GM19240 (cell line): ENCODE measurements at regions not wholly inside any gene's neighbourhood (a gene's known extent, or its start where the extent isn't known, plus 50 kb on each side); places are given as distances from the start of the nearest gene placed in this dataset.
"Not testable (repeated sequence)": the region's sequence is repeated elsewhere in the genome, so short reads cannot be mapped to it uniquely, and the experiment has no call there.

Source experiments
- DNase-seq: peaks from one replicate; pipeline ENCODE4 v3.0.0; 2011; ENCODE audit warnings: low spot score; ENCODE audit not compliant: insufficient read length

DNA sequence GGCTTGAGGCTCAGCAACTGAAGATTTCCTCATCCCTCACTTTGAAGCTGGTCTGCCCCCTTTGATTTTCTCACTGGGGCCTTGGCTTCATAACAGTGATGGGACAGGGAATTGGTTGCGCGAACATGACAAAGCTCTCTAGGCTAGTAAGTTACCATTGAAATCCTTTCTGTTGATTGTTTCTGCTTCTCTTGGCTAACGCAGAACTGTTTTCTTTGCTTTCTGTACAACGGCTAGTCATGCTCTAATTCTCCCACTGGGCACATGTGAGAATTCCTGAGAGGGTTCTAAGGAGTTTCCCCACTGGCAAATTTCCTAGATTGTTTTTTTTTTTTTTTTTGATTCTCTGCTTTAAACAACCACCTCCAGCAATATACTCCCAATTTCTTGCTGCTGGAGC, 738.6 kb downstream of the PCDH7 start:
- no peak for DNase-seq

DNA sequence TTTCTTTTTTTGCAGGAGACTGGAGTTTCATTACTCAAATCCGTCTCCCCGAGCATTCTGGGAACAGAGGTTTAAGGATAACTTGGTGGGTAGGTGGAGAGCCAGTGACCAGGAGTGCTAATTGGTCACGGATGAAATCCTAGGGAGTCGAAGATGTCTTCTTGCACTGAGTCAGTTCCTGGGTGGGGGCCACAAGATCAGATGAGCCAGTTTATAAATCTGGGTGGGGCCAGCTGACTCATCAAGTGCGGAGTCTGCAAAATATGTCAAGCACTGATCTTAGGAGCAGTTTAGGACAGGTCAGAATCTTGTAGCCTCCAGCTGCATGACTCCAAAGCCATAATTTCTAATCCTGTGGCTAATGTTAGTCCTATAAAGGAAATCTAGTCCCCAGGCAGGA, 741.3 kb downstream of the PCDH7 start:
- DNase-seq = no peak

DNA sequence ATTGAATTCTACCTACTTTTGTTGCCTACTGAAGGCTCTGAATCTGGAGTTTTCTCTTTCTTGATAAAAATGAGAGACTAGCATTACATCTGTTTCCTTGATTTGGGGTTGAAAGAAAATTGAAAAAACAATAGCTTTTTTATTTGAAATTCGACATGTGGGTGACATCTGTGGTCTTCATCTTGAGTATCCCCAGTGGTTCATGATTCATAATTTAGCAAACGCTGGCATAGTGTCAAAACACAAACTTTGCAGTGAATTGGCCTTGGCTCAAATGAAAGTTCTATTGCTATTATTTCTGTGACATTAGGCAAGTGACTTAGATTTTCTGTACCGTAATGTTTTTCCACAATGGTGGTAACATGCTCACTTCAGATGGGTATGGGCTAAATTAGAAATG, 747.6 kb downstream of the PCDH7 start:
- no peak for DNase-seq

DNA sequence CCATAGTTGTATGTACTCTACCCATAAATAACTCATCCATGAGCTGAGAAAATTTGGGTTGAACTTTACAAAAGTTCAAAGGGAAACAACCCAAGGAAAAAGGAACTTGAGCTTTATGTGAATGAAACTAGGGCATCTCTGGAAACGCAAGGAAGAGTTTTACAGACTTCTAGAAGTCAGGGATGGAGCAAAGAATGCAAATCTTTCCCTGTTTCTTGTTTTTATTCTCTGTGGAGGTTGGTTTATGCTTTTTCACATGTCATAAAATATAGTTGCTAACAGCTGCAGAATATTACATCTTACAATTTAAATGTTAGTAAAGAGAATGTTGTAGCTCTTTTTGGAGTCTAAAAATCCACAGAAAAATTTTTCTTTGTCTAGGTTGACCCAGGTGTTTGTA, 754.1 kb downstream of the PCDH7 start:
- no peak for DNase-seq

DNA sequence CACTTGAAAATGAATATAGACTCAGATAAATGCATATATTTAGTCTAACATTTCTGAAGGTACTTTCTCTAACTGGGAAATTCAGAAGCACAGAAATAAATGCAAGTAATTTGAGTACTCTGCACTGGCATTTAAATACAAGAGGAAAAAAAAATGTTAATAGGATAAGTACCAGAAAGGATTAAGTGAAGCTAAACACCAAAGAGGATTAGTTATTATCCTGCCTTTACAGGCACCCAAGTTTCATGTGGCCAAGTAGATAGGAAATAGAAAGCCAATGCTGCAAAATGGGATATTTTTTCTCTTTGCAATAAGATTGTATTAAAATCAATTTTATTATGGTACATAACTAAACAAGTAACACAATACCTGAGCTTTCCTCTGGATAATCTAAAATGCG, 762.5 kb downstream of the PCDH7 start:
- no peak for DNase-seq

DNA sequence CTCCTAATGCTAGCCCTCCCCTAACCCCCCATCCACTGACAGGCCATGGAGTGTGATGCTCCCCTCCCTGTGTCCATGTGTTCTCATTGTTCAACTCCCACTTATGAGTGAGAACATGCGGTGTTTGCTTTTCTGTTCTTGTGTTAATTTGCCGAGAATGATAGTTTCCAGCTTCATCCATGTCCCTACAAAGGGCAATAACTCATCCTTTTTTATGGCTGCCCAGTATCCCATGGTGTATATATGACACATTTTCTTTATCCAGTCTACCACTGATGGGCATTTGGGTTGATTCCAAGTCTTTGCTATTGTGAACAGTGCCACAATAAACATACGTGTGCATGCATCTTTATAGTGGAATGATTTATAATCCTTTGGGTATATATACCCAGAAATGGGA, 779.0 kb downstream of the PCDH7 start:
- DNase-seq = not testable (repeated sequence)

DNA sequence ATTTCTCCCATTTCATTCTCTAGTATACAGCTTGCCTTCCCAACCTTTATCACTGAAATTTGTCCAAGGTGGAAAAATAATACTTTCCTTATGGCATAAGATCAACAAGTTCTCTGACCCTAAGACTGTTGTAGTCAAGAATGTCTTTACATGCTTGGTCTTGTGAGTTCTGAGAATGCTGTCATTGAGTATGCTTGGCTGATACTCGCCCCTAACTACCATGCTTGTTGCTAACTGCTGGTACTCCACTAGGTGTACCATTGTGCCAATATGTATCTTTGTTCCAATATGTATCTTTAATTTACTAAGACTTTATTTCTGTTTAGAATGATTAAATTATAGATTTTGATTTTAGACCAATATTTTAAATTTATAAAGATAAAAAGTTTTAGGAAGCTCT, 796.4 kb downstream of the PCDH7 start:
- DNase-seq = no peak

DNA sequence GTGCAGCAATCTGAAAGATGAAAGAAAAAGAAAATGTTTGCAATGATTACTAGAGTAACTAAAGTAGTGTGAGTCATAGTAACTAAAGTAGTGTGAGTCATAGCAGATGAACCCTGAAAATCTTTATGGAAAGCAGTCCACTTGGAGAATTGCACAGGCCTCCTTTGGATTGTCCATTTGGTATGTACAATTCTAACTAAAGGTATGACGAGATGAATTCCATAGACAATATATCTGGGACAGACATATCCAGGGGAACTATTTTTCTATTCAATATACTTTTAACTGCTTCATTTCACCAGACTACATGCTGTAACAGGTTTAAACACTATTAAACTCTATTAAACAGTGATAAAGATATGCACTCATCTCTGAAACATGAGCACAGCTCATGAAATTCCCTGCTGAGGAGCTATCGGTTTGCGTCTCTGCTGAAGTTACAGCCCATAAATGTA, 798.7 kb downstream of the PCDH7 start:
- DNase-seq = no peak

DNA sequence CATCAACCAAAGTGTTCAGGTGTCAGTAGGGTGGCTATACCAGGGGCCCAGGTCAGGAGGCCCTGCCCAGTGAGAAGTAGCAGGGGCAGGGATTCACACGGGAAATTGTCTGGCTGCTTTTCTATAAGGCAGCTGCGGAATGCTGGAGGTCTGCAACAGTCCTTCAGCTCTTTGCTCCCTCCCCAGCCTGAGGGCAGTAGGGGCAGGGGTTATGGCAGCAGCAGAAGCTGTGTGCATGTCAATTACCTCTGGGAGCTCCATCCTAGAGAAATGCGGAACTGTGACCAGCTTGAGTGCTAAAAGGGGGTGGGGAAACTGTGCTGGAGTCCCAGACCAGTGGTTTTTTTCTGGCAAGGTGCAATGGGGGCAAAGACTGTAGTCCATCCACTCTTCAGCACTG, 810.4 kb downstream of the PCDH7 start:
- no peak for DNase-seq

DNA sequence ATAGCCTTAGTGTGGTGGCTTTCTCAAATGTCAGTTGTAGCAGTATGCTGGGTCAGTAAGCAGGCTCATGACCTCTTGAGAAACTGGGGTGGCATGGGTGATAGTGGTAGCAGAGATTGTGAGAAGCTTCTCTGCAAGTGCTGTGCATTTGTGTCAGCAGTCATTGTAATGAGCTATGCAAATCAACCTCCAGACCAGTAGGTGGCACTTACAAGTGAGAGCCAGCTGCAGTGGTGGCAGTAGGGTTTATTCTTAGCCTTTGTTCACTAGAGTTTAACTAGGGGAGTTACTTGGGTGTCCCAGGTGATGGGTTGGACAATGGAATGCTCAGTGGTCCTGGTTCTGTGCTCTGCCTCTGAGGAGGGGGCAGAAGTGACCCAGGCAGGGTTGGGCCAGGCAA, 818.7 kb downstream of the PCDH7 start:
- DNase-seq = no peak

DNA sequence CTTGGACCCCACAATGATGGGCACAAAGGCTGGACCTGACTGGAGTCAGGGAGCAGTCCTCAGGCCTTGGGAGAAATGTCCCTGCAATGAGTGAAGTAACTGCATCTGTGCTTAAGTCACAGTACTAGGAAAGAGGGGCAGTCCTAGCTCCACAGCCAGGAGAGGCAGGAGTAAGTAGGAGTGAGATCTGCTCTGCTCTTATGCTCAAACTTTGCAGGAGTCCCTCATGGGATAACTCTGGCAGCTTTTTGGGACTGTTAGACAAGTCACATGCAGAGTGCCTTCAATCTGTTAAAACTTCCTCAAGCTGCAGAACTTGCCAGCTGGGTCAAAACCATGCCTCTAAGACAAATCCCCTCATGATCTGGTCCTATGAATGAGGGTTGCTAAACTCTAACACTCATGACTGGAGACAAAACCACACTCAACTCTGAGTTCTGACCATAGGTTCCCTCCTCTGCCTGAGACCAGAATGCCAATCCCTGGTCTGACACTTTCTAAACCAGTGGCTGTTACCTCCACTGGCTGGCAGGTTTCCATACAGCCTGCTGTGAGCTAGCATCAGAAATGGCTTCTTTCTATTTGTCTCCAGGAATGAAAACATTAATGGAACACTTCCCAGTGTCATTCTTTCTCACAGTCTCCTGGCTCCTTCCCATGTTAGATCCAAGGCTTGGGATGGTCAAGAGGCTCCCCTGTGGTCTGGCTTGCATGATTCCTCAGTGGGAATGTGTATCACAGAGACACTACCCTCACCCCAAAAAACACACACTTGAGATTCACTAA, 819.3 kb downstream of the PCDH7 start:
- DNase-seq = no peak

DNA sequence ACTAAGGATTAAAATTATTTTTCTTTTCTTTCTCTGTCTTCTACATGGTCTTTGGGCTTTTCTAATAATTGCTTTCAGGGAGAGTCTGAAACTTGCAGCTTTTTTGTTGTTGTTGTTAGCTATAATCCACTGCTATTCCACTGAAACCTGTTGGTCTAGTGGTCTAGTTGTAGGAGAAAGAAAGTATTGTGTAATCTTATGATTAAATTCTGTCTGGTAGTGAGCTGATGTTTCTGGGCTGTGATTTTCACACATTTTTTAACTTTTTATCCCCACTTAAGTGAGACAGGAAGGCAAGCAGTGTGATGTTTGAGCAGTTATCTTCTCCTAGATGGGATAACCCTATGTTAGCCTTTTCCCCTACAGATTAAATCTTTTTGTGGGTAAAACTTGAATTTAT, 825.2 kb downstream of the PCDH7 start:
- DNase-seq = no peak

DNA sequence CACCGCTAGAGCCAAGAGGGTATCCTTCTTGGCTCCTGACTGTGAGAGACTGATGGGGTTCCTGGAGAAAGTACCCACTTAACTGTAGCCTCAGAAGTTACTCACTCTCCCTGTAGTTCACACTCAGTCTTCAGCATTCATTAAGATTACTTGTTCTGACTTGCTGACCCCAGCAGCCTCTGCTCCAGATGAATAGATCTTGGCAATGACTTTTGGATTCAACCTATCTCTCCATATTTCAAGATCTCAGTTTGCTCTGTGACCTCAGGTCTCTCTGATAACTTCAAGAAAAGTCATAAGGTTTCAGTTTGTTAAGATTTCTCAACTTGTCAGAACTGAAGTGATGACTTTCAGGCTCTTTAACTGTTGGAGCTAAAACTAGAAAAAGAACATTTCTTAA, 825.6 kb downstream of the PCDH7 start:
- DNase-seq = no peak

DNA sequence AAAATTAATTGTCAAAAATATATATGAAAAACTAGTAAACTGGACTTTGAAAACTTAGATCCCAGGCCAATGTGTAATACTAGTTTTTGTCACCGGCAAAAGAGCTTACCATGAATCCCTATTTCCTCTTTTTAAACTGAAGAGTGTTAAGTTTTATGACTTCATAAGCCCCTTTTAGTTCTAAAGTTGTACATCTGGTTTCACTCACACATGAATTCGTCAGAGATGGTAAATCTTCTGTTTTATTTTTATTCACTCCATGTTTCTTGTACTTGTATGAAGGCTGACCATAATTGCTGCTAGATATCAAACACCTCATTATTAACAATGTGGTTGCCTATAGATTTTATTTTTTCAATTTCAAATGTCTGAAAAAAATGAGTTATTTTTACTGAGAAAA, 827.9 kb downstream of the PCDH7 start:
- DNase-seq = no peak

DNA sequence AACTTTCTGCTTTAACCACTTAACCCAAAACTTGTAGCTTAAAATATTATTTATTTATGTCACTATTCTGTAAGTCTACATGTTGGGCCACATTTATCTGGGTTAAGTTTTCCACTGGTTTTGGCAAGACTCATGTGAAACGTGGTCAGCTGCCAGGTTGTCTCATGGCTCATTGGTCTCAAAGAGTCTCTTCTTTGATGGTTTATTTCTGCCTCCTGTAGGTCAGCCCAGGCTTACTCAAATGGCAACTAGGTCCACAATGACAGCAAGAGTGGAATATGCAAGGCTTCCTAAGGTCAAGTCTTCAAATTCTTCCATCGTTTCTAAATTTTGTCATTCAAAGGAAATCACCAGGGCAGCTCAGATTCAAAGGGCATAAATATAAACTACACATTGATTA, 828.7 kb downstream of the PCDH7 start:
- no peak for DNase-seq

DNA sequence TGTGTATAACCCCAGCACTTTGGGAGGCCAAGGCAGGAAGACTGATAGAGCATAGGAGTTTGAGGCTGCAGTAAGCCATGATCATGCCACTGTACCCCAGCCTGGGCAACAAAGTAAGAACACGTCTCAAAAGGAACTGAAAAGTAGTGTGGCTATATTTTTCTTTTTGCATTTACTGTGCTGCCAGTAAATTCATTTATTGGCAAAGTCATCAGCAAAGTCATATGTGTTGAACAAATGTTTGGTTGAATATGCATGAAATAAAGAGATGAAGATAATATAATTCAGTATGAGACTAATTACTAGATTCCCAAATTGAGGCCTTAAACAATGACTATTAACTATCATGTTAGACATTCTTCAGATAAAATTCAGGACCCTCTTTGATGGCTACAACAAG, 829.1 kb downstream of the PCDH7 start:
- no peak for DNase-seq

DNA sequence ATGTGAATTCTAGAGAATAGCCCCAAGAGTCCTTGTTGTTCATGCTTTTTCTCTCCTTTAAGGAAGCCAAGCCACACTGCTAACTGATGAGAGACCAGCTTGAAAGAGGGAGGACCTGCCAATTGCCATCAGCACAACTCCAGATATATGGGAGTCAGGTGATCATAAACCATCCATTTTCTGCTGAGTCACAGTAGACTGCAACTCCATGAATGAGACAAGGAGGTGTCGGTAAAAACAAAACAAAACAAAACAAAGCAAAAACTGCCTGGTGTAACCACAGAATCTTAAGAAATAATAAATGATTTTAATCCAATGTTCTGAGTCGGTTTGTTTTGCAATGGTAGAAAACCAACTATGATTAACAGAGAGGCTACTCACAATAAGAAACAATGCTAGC, 837.3 kb downstream of the PCDH7 start:
- DNase-seq = no peak

DNA sequence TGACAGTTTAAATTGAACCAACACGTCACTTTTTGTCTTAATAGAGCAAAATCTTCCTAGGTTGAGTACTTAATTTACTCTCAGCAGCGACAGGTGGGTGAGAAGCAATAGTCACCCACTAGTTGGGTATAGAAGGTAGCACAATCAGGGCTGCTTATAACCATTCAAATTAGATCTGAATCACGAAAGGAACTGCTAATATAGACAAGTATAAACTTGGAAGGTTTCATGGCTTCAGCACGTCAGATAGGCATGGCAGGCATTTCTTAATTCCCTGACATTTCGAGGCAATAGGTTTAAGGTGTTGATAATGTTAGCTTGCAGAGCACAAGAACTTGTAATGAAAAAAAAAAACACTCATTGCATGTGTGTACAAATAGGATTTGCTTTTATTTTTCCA, 853.4 kb downstream of the PCDH7 start:
- no peak for DNase-seq

DNA sequence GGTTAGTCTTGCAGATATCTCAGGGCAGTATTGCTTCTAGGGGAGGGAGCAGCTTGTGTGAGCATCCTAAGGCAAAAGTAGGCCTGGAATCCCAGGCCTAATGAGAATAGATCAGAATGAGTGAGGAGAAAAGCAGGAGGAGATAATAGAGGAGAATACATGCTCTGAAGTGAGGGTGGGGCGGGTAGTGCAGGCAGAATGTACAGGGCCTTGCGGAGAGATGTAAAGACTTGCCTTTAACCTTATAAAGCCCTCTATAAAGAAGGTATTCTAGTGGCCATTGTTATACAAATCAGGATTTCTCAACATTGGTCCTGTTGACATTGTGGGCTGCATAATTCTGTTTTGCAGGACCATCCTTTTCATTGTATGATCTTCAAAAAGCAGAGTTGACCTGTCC, 855.3 kb downstream of the PCDH7 start:
- DNase-seq = no peak

DNA sequence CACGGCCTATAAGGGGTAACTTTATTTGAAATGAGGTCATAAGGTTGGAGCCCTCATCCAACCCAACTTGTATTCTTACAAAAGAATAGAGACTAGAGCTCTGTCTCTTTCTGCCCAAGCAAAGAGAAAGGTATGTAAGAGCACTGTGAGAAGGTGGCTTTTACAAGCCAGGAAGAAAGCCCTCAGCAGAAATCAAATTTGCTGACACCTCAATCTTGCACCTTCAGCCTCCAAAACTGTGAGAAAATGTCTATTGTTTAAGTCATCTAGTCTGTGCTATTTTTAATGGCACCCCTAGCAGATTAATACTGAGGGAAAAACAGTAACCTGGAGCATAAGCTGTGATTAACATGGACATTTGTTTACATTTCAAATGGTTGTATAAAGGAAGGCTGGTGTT, 860.7 kb downstream of the PCDH7 start:
- DNase-seq = no peak

DNA sequence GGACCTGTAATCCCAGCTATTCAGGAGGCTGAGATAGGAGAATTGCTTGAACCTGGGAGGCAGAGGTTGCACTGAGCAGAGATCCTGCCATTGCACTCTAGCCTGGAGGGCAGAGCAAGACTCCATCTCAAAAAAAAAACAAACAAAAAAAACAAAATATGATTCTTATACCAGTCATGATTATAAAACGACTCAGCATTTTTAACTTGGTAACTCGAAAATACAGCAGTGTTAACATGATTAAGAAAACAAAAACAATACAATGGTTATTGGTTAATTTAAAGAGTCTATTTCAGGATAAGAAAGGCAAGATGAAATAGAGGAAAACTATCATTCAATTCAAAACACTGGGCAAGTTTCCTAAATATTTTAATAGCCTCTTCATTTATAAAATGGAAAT, 865.3 kb downstream of the PCDH7 start:
- DNase-seq = no peak

DNA sequence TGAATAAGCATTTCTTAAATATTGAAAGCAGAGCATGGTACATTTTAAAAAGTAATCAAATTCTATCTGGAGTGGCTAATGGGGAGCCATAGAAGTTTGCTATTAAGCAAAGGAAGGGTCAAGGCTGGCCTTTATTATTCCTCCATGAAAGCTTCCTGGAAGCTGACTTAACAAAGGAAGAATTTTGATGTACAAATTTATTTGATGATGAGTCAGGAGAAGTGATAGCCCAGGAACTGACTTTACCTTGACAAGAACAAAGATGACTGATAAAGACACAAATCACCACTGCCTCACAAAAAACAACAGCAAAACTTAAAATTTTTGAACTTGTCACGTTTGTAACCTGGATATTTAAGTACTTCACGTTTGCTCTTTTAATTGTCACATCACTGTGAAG, 872.1 kb downstream of the PCDH7 start:
- DNase-seq = no peak

DNA sequence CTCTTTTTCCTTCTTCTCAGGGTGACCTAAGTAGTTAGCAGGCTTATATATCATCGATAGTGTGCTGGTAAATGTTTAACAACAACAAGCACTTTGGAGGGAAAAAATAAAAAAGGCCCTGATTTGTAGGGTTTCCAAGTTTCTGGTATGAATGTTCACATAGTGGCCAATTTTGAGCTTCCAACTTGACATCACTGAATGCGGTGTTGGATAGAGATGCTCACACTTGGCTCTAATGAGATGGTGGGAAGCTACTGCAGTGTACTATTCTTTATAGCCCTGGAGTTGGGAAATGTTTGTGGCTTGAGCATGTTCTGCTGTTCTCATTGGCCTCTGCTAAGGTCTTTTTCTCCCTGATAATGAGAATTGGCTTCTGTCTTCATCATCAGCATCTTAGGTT, 875.3 kb downstream of the PCDH7 start:
- DNase-seq = no peak

DNA sequence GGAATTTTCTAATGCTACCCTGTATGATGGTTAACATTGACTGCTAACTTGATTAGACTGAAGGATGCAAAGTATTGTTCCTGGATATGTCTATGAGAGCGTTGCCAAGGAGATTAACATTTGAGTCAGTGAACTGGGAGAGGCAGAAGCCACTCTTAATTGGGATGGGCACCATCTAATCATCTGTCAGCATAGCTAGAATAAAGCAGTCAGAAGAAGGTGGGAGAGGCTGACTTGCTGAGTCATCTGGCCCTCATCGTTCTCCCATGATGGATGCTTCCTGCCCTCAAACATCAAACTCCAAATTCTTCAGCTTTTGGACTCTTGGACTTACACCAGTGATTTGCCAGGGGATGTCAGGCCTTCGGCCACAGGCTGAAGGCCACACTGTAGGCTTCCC, 878.5 kb downstream of the PCDH7 start:
- DNase-seq = no peak
